ENCODE measurements at regions not wholly inside any gene's neighbourhood (a gene's known extent, or its start where the extent isn't known, plus 50 kb on each side); places are given as distances from the start of the nearest gene placed in this dataset.
"Not testable (repeated sequence)": the region's sequence is repeated elsewhere in the genome, so short reads cannot be mapped to it uniquely, and the experiment has no call there.

GRCh38 chr15:35697549-35698299, 151.8 kb upstream of the DPH6 start:
- no peak for DNase-seq

GRCh38 chr15:35698331-35698730, 152.4 kb upstream of the DPH6 start:
- DNase-seq: no peak

- no peak for DNase-seq
Measured at GRCh38 chr15:35698966-35699575, 153.1 kb upstream of the DPH6 start.

GRCh38 chr15:35700091-35700593, 154.2 kb upstream of the DPH6 start:
- not testable (repeated sequence) for DNase-seq

GRCh38 chr15:35701402-35702046, 155.6 kb upstream of the DPH6 start:
- no peak for DNase-seq

GRCh38 chr15:35702946-35703495, 157.1 kb upstream of the DPH6 start:
- DNase-seq: no peak

GRCh38 chr15:35705030-35705883, 159.3 kb upstream of the DPH6 start:
- DNase-seq: no peak

GRCh38 chr15:35705884-35706585, 160.1 kb upstream of the DPH6 start:
- no peak for DNase-seq

- DNase-seq: no peak
Measured at GRCh38 chr15:35712956-35713355, 167.0 kb upstream of the DPH6 start.

GRCh38 chr15:35713733-35714132, 167.8 kb upstream of the DPH6 start:
- DNase-seq: no peak

- no peak for DNase-seq
Measured at GRCh38 chr15:35717721-35718120, 171.8 kb upstream of the DPH6 start.

- no peak for DNase-seq
Measured at GRCh38 chr15:35720019-35720418, 174.1 kb upstream of the DPH6 start.

- no peak for DNase-seq
Measured at GRCh38 chr15:35720984-35721383, 175.0 kb upstream of the DPH6 start.

- no peak for DNase-seq
Measured at GRCh38 chr15:35721751-35722150, 175.8 kb upstream of the DPH6 start.

- DNase-seq: no peak
Measured at GRCh38 chr15:35722501-35722900, 176.5 kb upstream of the DPH6 start.

- no peak for DNase-seq
Measured at GRCh38 chr15:35723120-35723847, 177.3 kb upstream of the DPH6 start.

- DNase-seq: no peak
Measured at GRCh38 chr15:35723852-35724251, 177.9 kb upstream of the DPH6 start.

- no peak for DNase-seq
Measured at GRCh38 chr15:35724626-35725025, 178.7 kb upstream of the DPH6 start.

- DNase-seq: no peak
Measured at GRCh38 chr15:35725353-35725752, 179.4 kb upstream of the DPH6 start.

- DNase-seq: no peak
Measured at GRCh38 chr15:35727627-35728026, 181.7 kb upstream of the DPH6 start.

GRCh38 chr15:35728219-35728940, 182.4 kb upstream of the DPH6 start:
- DNase-seq: no peak
